Right lobe of liver (tissue), 6 donors: ENCODE measurements at regions not wholly inside any gene's neighbourhood (a gene's known extent, or its start where the extent isn't known, plus 50 kb on each side); places are given as distances from the start of the nearest gene placed in this dataset.
"Not testable (repeated sequence)": the region's sequence is repeated elsewhere in the genome, so short reads cannot be mapped to it uniquely, and the experiment has no call there.

ENCODE experiments used
- ATAC-seq, 4 donors: fragments of 200-7000 bp; cut with Tn5 transposase; one replicate each; pipeline ENCODE4 v1.9.1; 2020; ENCODE audit warnings: mild to moderate bottlenecking in 4 of 4, moderate library complexity in 4 of 4
- DNase-seq, 3 donors: peaks; one replicate each; pipeline ENCODE4 v3.0.0-alpha.2; 2020
- H3K27ac ChIP-seq, 3 donors: fragments of 200-600 bp; one replicate each; pipeline ENCODE4 v1.8.0; 2022
- H3K27me3 ChIP-seq, 2 donors: fragments of 200-600 bp; one replicate each; pipeline ENCODE4 v1.8.0; 2022
- H3K36me3 ChIP-seq, 4 donors: fragments of 200-600 bp; sonication (generic) in 1 of 4; one replicate each; pipeline versions ENCODE4 v1.5.1 to v1.8.0; 2017 to 2022; ENCODE audit warnings: control low read depth in 1 of 4
- H3K4me1 ChIP-seq, 4 donors: fragments of 200-600 bp; sonication (generic) in 1 of 4; one replicate each; pipeline versions ENCODE4 v1.5.1 to v1.8.0; 2017 to 2022; ENCODE audit warnings: control low read depth in 1 of 4
- H3K4me3 ChIP-seq, 3 donors: fragments of 200-600 bp; one replicate each; pipeline ENCODE4 v1.8.0; 2022
- H3K9me3 ChIP-seq, 4 donors: fragments of 200-600 bp; sonication (generic) in 1 of 4; one replicate each; pipeline versions ENCODE4 v1.5.1 to v1.8.0; 2017 to 2022; ENCODE audit warnings: control low read depth in 1 of 4
- POLR2A ChIP-seq: fragments of 450-650 bp; IDR thresholded peaks from one replicate; pipeline ENCODE4 v1.6.1; 2017; ENCODE audit warnings: antibody characterized with exemption, mild to moderate bottlenecking
- WGBS: methylation state at CpG from one replicate; pipeline ENCODE4 v1.1.6; 2018; ENCODE audit warnings: low coverage, low lambda C conversion rate; ENCODE audit not compliant: insufficient coverage; ENCODE audit errors: missing lambda C conversion rate; 5-methylcytosine and 5-hydroxymethylcytosine counted together
- intact Hi-C, 2 donors: fragments of 100-400 bp; cut with DNase I; formaldehyde crosslinking; loops; one replicate each; pipeline versions ENCODE4 v1.11.2 to v1.14.1; 2022
- TF ChIP-seq, protein P1 (sequence below), 4 donors: fragments of 200-600 bp in 3 of 4; fragments of 450-650 bp in 1 of 4; IDR thresholded peaks; one replicate each; pipeline versions ENCODE4 v1.5.1 to v1.8.0; 2016 to 2022; ENCODE audit warnings: antibody characterized with exemption in 4 of 4, mild to moderate bottlenecking in 2 of 4
- donor health status: DM: no; HTN: yes; CAD: no.
- donor health status: DM: no; HTN: no; CAD: no.
- donor health status: DM: no; HTN: no; CAD: no.
- donor health status: DM: no; HTN: yes; CAD: no.
- donor health status: DM: no; HTN: yes; CAD: no.

GRCh38 chrX:43436517-43436916, 219.6 kb upstream of the MAOA start:
- Histone ChIP-seq H3K36me3 (no peaks in the 10 kb centered on the region), H3K27me3 (no peaks in the 10 kb centered on the region), H3K4me1 (no peaks in the 10 kb centered on the region), H3K9me3 (no peaks in the 10 kb centered on the region), H3K4me3 (no peak overlapping the region), H3K27ac (no peak overlapping the region)
- TF ChIP-seq, protein P1, sequence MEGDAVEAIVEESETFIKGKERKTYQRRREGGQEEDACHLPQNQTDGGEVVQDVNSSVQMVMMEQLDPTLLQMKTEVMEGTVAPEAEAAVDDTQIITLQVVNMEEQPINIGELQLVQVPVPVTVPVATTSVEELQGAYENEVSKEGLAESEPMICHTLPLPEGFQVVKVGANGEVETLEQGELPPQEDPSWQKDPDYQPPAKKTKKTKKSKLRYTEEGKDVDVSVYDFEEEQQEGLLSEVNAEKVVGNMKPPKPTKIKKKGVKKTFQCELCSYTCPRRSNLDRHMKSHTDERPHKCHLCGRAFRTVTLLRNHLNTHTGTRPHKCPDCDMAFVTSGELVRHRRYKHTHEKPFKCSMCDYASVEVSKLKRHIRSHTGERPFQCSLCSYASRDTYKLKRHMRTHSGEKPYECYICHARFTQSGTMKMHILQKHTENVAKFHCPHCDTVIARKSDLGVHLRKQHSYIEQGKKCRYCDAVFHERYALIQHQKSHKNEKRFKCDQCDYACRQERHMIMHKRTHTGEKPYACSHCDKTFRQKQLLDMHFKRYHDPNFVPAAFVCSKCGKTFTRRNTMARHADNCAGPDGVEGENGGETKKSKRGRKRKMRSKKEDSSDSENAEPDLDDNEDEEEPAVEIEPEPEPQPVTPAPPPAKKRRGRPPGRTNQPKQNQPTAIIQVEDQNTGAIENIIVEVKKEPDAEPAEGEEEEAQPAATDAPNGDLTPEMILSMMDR (IDR thresholded peaks at IDR 0.05) = no peak
- no peak for TF ChIP-seq POLR2A
- intact Hi-C loops = no loop called here
- DNase-seq (no peak), ATAC-seq (no peak)
- 15% methylated on average over 2 of the region's 2 CpGs for WGBS

DNA sequence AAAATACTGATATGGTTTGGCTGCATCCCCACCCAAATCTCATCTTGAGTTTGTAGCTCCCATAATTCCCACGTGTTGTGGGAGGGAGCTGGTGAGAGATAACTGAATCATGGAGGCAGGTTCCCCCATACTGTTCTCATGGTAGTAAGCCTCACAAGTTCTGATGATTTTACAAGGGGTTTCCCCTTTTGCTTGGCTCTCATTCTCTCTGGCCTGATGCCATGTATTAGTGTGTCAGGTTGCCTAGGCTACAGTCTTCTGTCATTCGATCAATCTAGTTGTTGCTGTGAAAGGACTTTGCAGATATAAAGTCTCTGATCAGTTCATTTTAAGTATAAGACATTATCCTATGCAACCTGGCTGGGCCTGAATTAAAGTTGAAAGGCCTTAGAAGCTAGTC, 209.3 kb upstream of the MAOA start:
- no peak for ATAC-seq
- Histone ChIP-seq H3K27me3 (no peaks in the 10 kb centered on the region), H3K4me1 (no peaks in the 10 kb centered on the region), H3K9me3 (peaks cover 0 to 16% (median 0%) of the 10 kb centered on the region in 4 donors), H3K36me3 (no peaks in the 10 kb centered on the region), H3K4me3 (no peak overlapping the region), H3K27ac (no peak overlapping the region)
- WGBS = 46% methylated on average over 2 of the region's 2 CpGs
- TF ChIP-seq POLR2A = no peak
- TF ChIP-seq, protein P1 (IDR thresholded peaks at IDR 0.05) = no peak
- intact Hi-C loops = no loop called here
- DNase-seq = no peak

DNA sequence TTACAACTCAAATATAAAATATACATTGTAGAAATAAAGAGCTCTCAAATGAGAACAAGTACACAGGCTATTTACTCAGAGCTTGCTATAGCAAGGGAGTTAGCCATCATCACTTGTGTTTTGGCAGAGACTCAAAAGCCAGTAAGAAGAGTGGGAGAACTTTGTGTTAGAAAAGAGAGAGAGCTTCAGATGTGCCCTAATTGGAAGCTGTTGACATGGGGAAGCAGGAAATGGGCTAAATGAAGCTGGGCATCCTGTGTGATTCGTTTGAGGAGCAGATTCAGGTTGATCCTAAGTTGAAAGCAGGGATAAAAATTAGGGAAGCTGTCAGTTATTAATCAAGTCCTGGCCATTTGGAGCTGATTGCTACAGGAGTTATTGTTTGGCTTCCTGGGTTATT, 207.4 kb upstream of the MAOA start:
- TF ChIP-seq POLR2A = no peak
- TF ChIP-seq, protein P1 (IDR thresholded peaks at IDR 0.05) = no peak
- no peak for DNase-seq
- WGBS = 23% methylated on average over 1 of the region's 1 CpG
- Histone ChIP-seq H3K4me1 (no peaks in the 10 kb centered on the region), H3K27me3 (no peaks in the 10 kb centered on the region), H3K4me3 (no peak overlapping the region), H3K9me3 (peaks cover 0 to 19% (median 0%) of the 10 kb centered on the region in 4 donors), H3K36me3 (no peaks in the 10 kb centered on the region), H3K27ac (no peak overlapping the region)
- intact Hi-C loops = no loop called here
- ATAC-seq = no peak

DNA sequence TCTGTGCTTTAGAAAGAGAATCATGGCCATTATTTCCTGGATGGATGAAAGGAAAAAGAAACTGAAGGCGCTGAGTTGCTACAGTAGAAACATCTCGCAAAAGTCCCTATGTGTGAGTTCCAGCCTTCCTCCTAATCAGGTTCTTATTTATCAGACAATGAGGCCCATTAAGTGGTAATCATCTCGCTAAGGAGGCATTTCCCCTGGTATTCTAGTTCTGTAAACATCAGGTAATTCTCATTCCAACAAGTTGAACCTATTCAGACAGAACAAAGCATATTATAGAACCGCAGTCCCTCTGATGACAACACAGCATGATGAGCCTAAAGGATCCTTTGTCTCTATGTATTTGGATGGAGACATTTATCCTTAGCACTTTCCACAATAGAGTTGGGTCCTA, 205.7 kb upstream of the MAOA start:
- intact Hi-C loops = no loop called here
- ATAC-seq = no peak
- Histone ChIP-seq H3K9me3 (peaks cover 0 to 23% (median 0%) of the 10 kb centered on the region in 4 donors), H3K27ac (no peak overlapping the region), H3K27me3 (no peaks in the 10 kb centered on the region), H3K4me3 (no peak overlapping the region), H3K36me3 (no peaks in the 10 kb centered on the region), H3K4me1 (no peaks in the 10 kb centered on the region)
- no peak for TF ChIP-seq POLR2A
- TF ChIP-seq, protein P1 (IDR thresholded peaks at IDR 0.05) = no peak
- WGBS = 33% methylated on average over 4 of the region's 4 CpGs
- no peak for DNase-seq

DNA sequence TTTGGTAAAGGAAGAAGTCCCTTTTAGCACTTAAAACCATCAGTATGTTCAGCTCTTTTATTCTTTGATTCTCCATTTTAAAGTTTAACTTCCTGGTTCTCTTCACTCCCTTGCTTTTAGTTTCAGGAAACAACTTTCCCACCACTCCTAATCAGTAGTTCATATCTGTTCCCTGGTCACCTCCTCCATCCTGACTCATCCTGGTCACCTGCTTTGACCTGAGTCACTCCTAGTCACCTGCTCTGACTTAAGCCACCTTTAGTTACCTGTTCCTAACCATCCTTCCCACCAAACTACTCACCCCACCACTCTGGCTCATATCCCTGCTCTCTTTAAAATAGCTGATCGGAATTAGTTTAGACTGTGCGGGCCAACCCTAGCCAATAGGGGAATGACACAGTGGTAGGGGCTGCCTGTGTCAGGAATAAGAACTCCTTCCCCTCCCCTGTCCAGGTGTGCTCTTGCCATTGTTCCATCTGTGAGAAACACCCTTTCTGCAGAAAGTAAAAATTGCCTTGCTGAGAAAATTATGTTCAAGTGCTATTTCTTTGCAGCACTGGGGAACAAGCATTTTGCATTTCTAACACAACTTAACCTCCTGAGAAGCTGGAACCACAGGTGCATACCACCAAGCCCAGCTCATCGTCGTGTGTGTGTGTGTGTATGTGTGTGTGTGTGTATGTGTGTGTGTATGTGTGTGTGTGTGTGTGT, 204.0 kb upstream of the MAOA start:
- H3K4me1 ChIP-seq, H3K27me3 ChIP-seq, H3K36me3 ChIP-seq, ATAC-seq, intact Hi-C loops, H3K27ac ChIP-seq, H3K4me3 ChIP-seq, DNase-seq: not testable (repeated sequence)
- 94% methylated on average over 2 of the region's 4 CpGs for whole genome bisulfite sequencing
- H3K9me3 ChIP-seq = peaks cover 0 to 23% (median 0%) of the 10 kb centered on the region in 4 donors
